Sigmoid colon (tissue), 6 donors: ENCODE measurements at regions not wholly inside any gene's neighbourhood (a gene's known extent, or its start where the extent isn't known, plus 50 kb on each side); places are given as distances from the start of the nearest gene placed in this dataset.

ENCODE experiments used
- DNase-seq: peaks from one replicate; pipeline ENCODE4 v3.0.0-alpha.2; 2019
- H3K27ac ChIP-seq, 4 donors: fragments of 200-600 bp; sonication (generic); one replicate each; pipeline ENCODE4 v1.5.1; 2016 to 2019; ENCODE audit warnings: mild to moderate bottlenecking in 1 of 4
- H3K27me3 ChIP-seq, 3 donors: fragments of 200-600 bp; sonication (generic); one replicate each; pipeline ENCODE4 v1.5.1; 2019; ENCODE audit warnings: mild to moderate bottlenecking in 1 of 3
- H3K36me3 ChIP-seq, 4 donors: fragments of 200-600 bp; sonication (generic); one replicate each; pipeline ENCODE4 v1.5.1; 2016 to 2019
- H3K4me1 ChIP-seq, 4 donors: fragments of 200-600 bp; sonication (generic); one replicate each; pipeline ENCODE4 v1.5.1; 2017 to 2019
- H3K4me3 ChIP-seq, 4 donors: fragments of 200-600 bp; sonication (generic); one replicate each; pipeline ENCODE4 v1.5.1; 2017 to 2019; ENCODE audit warnings: mild to moderate bottlenecking in 2 of 4, moderate library complexity in 1 of 4
- H3K9me3 ChIP-seq, 4 donors: fragments of 200-600 bp in 3 of 4; sonication (generic) in 3 of 4; one replicate each; pipeline versions ENCODE4 v1.5.1 to v1.6.1; 2013 to 2019
- CTCF ChIP-seq, 4 experiments: fragments of 450-650 bp in 3 of 4; fragments of 200-600 bp in 1 of 4; IDR thresholded peaks; one replicate each; pipeline ENCODE4 v1.5.1; 2016 to 2019; ENCODE audit warnings: antibody characterized with exemption in 4 of 4, mild to moderate bottlenecking in 3 of 4, moderate library complexity in 2 of 4
- EP300 ChIP-seq, 4 donors: sonication (generic); formaldehyde crosslinking; IDR thresholded peaks; one replicate each; pipeline ENCODE4 v1.6.1; 2017; ENCODE audit warnings: antibody characterized with exemption in 4 of 4
- POLR2A ChIP-seq, 2 donors: fragments of 450-650 bp; IDR thresholded peaks; one replicate each; pipeline ENCODE4 v1.6.1; 2016; ENCODE audit warnings: antibody characterized with exemption in 2 of 2, mild to moderate bottlenecking in 2 of 2, moderate library complexity in 2 of 2
- POLR2AphosphoS5 ChIP-seq, 4 donors: sonication (generic); formaldehyde crosslinking; IDR thresholded peaks; one replicate each; pipeline ENCODE4 v1.6.1; 2017; ENCODE audit warnings: antibody characterized with exemption in 4 of 4
- WGBS, 2 donors: extraction: QIAGEN DNeasy Blood & Tissue Kit; methylation state at CpG; one replicate each; pipeline ENCODE4 v1.1.7; 2013; 5-methylcytosine and 5-hydroxymethylcytosine counted together
- intact Hi-C: fragments of 100-400 bp; cut with DNase I; formaldehyde crosslinking; loops from one replicate; pipeline ENCODE4 v1.15.1; 2023
- donor health status: healthy with polysubstance abuse.
- donor health status: healthy.

GRCh38 chr6:67717281-67717680 lies 917.8 kb upstream of the ADGRB3 start:
- DNase-seq = no peak
- WGBS, 2 donors = 41 to 63% methylated on average over 3 of the region's 3 CpGs

GRCh38 chr6:67706388-67706787 lies 928.7 kb upstream of the ADGRB3 start:
- no peak for TF ChIP-seq POLR2A (IDR thresholded peaks at IDR 0.05)
- no peak for TF ChIP-seq POLR2AphosphoS5 (IDR thresholded peaks at IDR 0.05)
- no peak for TF ChIP-seq CTCF (IDR thresholded peaks at IDR 0.05)
- TF ChIP-seq EP300 (IDR thresholded peaks at IDR 0.05) = no peak
- no peaks in the 10 kb centered on the region for H3K36me3 ChIP-seq
- H3K27ac ChIP-seq = no peak overlapping the region
- 81 to 84% methylated on average over 2 of the region's 2 CpGs for WGBS, 2 donors
- intact Hi-C loops = no loop called here
- H3K9me3 ChIP-seq = no peaks in the 10 kb centered on the region
- H3K4me3 ChIP-seq = no peak overlapping the region
- no peaks in the 10 kb centered on the region for H3K4me1 ChIP-seq
- no peaks in the 10 kb centered on the region for H3K27me3 ChIP-seq
- DNase-seq = no peak

More at GRCh38 chr6:67717281-67717680, 917.8 kb upstream of the ADGRB3 start:
- Histone ChIP-seq H3K27ac (no peak overlapping the region), H3K27me3 (no peaks in the 10 kb centered on the region), H3K36me3 (no peaks in the 10 kb centered on the region), H3K4me1 (no peaks in the 10 kb centered on the region), H3K9me3 (no peaks in the 10 kb centered on the region), H3K4me3 (no peak overlapping the region)
- TF ChIP-seq CTCF (IDR thresholded peaks at IDR 0.05) (no peak), POLR2A (IDR thresholded peaks at IDR 0.05) (no peak), EP300 (IDR thresholded peaks at IDR 0.05) (no peak), POLR2AphosphoS5 (IDR thresholded peaks at IDR 0.05) (no peak)
- intact Hi-C loops = no loop called here

- Histone ChIP-seq H3K9me3 (no peaks in the 10 kb centered on the region), H3K4me1 (no peaks in the 10 kb centered on the region), H3K36me3 (no peaks in the 10 kb centered on the region), H3K27me3 (no peaks in the 10 kb centered on the region), H3K4me3 (no peak overlapping the region), H3K27ac (no peak overlapping the region)
- no peak for DNase-seq
- intact Hi-C loops = no loop called here
- WGBS, 2 donors = 52 to 69% methylated on average over 4 of the region's 4 CpGs
- no peak for TF ChIP-seq EP300 (IDR thresholded peaks at IDR 0.05)
- TF ChIP-seq POLR2A (IDR thresholded peaks at IDR 0.05) = no peak
- no peak for TF ChIP-seq POLR2AphosphoS5 (IDR thresholded peaks at IDR 0.05)
- no peak for TF ChIP-seq CTCF (IDR thresholded peaks at IDR 0.05)
These were observed 936.5 kb upstream of the ADGRB3 start for GRCh38 chr6:67698534-67698933.

- Histone ChIP-seq H3K9me3 (no peaks in the 10 kb centered on the region), H3K4me1 (no peaks in the 10 kb centered on the region), H3K36me3 (no peaks in the 10 kb centered on the region), H3K27me3 (no peaks in the 10 kb centered on the region), H3K27ac (no peak overlapping the region), H3K4me3 (no peak overlapping the region)
- TF ChIP-seq POLR2A (IDR thresholded peaks at IDR 0.05) (no peak), EP300 (IDR thresholded peaks at IDR 0.05) (no peak), CTCF (IDR thresholded peaks at IDR 0.05) (no peak), POLR2AphosphoS5 (IDR thresholded peaks at IDR 0.05) (no peak)
- 70 to 81% methylated on average over 4 of the region's 4 CpGs for WGBS, 2 donors
- intact Hi-C loops = no loop called here
- DNase-seq = no peak
These were observed 941.0 kb upstream of the ADGRB3 start for GRCh38 chr6:67694127-67694526.

- Histone ChIP-seq H3K4me3 (no peak overlapping the region), H3K36me3 (no peaks in the 10 kb centered on the region), H3K4me1 (no peaks in the 10 kb centered on the region), H3K27me3 (no peaks in the 10 kb centered on the region), H3K9me3 (no peaks in the 10 kb centered on the region), H3K27ac (no peak overlapping the region)
- WGBS, 2 donors = 80 to 92% methylated on average over 1 of the region's 1 CpG
- TF ChIP-seq EP300 (IDR thresholded peaks at IDR 0.05) (no peak), POLR2AphosphoS5 (IDR thresholded peaks at IDR 0.05) (no peak)
- no peak for DNase-seq
- intact Hi-C loops = no loop called here
These were observed 945.8 kb upstream of the ADGRB3 start for GRCh38 chr6:67689329-67689728.
